GM18909 (cell line): ENCODE measurements at regions not wholly inside any gene's neighbourhood (a gene's known extent, or its start where the extent isn't known, plus 50 kb on each side); places are given as distances from the start of the nearest gene placed in this dataset.

Experiments
- ATAC-seq: cut with Tn5 transposase; IDR thresholded peaks from one replicate; pipeline ENCODE4 v1.9.1; 2021; ENCODE audit warnings: mild to moderate bottlenecking; ENCODE audit not compliant: unreplicated experiment, poor library complexity

DNA sequence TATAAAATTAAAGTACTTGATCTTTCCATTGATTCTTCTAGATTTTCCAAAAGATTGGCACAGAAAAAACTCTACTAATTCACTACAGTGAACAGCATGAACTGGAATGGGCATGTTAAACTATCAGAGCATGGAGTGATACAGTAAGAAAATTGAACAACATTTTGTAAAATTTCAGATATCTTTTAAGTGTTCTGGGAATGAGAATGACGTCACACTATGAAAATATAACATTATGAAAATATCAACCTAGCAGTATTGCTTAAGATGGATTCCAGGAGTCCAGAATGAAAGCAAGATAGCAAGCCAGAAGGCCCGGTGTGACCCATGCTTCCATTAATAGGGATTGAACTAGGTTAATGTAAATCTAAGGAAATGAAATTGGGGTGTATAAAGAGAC is 319.9 kb downstream of the GABRG1 start:
- no peak for ATAC-seq

DNA sequence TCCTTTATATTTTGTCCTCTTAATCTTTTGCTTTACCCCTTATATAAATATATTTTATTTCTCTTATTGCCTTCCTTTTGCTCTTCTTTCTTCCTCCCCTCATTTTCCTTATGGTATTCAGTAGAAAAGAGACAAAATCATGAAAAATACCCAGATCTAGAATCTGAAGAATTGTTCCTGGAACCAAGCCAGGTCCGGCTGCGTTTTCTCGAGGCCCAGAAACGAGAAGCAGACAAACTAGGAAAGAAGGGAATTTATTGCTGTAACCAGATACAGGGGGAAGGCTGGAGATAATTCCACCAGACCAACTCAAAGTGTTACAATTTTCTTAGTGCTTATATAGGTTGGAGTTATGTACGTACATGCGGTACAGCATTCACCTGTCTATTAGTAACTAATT is 328.7 kb downstream of the GABRG1 start:
- ATAC-seq: no peak

DNA sequence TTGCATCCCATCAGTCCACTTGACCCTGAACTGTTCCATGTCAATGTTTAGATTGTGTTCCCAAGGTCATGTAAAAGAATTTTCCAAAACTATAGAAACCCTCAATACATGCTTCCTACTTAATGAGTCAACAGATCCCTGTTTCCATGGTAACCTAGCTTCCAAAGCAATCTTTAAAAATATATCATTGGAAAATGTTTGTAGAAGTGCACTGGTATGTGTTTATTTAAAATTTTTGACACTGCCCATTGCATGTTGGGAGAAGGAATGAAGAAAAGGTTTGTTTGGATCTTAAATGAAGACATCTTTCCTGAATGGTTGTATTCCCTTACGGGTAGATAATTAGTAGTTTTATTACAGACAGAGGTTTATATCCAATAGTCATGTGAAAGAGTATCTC is 345.3 kb downstream of the GABRG1 start:
- no peak for ATAC-seq

DNA sequence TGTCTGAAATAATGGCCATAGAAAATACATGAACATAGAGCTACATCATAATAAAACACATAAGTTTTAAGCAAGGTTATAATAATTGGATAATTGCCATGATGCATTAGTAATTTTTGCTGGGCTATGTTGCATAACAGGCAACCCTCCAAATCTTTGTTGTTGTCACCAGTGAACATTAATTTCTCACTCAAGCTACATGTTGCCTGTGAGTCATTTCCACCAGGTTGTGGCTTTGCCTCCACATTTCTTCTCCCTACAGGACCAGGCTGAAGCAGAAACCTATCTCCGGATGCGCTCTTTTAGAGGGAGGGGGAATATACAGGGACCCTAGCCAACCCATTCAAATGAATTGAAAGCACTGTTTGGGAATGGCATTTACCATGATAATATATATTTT is 347.7 kb downstream of the GABRG1 start:
- ATAC-seq: no peak

DNA sequence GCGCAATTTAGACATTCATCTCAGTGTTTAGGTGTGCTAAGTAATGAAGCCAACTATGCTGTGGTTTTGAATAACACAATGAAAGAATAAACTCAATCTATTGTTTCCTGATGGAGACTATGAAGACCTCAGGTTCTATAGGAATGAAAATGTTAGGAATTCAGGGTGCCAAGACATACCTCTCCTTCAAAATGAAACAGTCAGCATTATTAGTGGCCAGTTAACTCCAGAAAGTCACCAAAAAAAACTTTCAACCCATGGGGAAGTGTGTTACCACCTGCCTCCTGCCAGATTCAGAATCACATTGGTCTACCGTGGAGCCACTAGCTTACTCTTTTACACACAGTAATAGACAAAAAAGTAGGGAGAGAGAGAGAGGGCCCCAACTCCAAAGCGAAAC is 352.9 kb downstream of the GABRG1 start:
- ATAC-seq: no peak

DNA sequence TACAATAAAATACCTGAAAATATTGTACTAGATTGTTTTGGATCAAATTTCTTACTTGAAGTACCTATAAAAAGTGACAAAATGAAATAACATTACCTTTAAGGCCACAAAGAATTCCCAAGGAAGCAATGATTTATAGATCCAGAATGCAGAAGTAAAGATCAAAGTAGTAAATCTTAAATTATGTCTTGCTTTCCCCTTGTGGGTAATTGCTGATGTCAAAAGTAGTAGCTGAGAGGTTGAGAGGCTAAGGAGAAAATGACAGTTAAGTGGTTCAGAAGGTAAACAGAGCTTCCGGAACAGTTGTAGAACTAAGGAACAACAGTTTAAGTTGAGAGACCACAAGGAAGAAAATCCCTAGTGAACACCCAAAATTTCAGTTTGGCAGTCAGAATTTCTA is 358.3 kb downstream of the GABRG1 start:
- ATAC-seq: no peak

DNA sequence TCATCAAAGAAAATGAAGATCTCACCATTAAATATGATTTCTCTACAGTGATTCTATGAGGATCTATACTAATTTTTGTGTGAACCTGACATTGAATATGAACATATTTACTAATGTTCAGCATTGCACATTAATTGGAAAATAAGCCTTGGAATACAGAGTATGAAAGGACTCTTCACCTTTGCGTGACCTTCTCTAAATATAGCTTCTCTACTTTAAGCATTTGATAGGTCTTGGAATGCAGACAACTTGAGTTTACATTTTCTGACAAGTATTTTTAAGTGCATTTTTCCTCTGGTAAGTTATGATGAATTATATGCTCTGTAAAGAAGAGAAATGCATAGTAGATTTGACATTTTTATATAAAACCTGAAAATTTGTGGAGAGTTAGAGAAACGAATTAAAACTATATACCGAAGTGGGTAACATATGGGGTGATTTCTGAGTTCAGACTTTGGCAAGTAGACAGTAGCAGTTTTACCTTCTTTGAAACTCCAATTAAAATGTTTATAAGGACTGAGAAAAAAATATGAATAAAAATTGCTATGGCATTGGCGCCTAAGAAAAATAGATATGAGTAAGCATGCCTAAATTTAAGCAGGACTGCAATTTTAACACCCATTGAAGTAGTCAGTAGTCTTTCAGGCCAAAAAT is 371.9 kb downstream of the GABRG1 start:
- no peak for ATAC-seq

DNA sequence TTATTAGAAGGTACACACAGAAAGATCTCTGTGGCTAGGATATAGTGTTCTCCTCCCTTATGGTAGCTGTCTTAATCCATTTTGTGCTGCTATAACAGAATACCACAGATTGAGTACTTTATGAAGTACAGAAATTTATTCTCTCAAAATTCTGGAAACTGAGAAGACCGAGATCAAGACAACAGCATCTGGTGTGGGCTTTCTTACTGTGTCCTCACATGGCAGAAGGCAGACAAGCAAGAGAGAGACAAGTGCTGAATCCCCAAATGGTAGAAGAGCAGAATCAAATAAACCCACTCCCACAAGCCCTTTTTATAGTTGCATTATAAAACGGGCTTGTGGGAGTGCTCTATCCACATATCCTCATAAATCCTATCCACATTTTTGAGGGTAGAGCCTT is 373.1 kb downstream of the GABRG1 start:
- ATAC-seq: no peak

DNA sequence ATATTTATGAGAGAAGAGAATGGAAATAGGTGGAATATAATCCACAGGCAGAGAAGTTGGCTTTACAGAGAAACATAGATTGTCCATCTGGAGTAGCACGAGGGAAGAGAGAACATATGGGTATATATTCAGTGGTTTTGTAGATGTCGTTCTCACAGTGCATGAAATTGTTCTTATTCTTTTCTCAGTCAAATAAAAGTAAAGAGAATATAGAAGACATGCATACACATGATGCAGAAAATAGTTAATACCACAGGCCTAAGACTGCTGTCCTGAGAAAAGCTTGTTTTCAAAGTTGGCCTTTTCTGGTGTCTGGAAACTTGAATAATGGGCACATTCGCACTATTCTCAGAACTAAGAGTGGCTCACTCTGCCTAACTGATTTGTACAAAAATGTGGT is 378.1 kb downstream of the GABRG1 start:
- no peak for ATAC-seq

DNA sequence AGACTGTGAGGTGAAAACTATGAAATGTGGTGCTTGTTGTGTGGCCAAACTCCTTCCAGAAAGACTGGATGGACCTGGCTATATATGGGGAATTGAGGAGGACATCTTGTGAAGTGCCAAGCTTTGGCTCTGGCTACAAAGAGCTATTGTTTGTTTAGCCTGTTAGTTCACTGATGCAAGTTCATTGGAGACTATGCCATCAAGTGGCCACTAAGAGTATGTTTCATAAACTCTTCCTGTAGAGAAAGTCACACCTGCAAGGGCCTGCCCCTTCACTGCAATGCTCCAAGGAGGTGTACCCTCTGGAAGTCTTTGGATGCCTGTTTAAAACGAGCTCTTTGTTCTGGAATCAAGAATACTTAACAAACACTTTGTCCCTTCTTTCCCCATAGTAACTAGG is 382.0 kb downstream of the GABRG1 start:
- ATAC-seq: no peak

DNA sequence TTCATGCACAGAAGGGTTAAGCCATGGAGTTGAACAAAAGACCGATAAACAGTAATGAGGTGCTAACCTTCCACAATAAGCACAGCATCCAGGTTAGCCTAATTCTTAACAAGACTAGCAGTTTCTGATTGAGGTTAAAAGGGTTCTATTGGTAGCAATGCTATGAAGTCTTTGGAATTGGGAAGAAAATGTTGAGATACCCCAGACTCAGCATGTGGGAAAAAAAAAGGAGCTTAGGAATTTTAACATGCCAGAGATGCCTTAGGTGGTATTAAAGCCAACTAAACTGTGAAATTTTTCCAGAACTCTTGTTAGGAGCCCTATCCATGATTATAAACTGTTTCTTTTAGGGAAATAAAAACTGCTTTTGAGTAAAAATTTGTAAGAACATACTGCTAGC is 391.7 kb downstream of the GABRG1 start:
- no peak for ATAC-seq

DNA sequence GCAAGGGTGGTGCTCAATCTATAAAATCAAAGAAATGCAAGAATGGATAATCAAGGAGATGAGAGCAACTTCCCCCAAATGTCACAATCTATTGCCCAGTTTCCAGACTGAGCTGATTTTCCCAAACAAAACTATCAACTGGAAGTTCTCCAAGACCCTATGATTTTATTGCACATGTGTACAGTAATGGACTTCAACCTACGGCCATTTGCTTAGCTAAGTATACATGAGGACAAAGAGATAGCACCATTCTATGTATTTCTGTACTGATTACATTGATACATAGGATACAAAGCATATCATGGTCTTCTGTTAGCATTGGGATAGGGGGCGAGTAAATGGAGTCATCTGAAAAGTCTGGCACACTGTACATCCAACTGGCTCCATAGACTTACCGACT is 407.8 kb downstream of the GABRG1 start:
- ATAC-seq: no peak

DNA sequence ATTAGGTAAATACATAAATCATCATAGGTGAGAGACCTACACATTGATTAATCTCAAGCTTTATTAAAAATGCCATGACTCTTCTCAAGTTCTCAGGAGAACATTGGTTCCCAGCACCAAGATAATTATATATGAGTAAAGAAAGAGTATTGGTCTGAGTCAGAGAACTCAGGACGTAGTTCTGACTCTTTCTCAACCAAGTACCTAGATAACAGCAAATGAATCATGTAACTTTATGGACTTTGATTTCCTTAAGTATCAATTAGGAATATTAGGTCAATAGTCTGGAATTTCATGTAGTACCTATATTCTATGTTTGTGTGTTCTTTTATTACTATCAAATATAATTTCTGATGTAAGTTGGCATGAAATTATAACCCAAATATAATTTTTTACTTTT is 409.9 kb downstream of the GABRG1 start:
- ATAC-seq: no peak

DNA sequence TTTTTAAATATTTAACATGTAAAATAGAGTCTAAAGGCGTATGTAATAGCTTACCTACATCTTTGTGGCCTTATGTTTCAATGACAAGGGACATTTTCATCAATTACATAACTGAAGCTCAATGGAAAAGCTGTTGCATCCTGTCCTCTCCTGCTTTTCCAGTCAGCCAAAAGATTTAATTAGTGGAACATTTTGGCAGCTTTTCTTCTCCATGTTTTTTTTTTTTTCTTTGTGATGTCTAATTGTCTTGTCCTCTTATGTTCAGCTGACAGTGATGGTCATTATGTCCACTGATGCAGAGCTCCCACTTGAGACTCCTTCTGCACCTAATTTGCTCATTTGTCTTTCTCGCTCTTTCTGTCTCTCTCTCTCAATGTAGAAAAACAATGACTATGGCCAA is 422.2 kb downstream of the GABRG1 start:
- no peak for ATAC-seq

DNA sequence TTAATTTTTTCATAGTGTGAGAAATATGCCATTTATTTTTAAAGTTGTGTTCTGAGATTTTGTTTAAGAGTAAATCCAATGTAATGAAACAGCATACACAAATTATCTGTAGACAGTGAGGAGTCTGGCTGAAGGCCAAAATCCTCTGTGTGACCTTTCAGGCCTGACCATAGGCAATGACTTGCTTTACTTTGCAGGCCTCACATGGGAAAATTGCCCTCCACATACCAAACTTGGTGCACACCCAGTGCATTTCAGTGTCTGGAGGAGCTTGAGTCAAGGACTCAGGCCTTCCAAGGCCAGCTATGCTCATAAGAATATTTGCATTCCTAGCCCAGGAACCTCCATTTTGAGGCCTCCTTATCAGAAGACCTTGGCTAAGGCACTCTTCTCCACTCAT is 430.1 kb downstream of the GABRG1 start:
- no peak for ATAC-seq

DNA sequence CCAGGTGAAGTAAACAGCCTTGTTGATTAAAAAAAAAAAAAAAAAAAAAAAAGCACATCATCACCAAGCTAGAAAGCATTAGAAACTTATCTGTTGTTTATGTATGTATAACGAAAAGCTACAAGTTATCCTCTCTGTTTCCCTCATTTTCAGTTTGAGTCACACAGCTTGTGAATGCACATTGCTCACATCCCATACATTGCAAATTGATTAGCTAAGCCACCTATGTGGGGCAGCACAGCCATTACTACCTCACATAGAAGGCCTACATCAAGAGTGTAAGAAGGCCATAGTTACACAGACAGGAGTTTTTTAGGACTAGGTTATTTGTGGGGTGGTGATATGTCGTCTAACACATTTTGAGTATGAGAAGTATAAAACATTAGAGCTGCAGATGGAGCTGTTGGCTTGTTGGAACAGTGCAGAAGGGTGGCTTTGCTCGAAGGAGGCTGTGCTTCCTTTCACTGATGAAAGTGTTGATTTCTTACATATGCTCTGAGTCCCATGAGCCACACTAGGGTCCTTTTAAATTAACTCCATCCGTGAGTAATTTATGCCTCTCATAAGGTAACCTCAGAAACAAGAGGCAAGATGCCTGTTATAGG is 431.6 kb downstream of the GABRG1 start:
- ATAC-seq: no peak

DNA sequence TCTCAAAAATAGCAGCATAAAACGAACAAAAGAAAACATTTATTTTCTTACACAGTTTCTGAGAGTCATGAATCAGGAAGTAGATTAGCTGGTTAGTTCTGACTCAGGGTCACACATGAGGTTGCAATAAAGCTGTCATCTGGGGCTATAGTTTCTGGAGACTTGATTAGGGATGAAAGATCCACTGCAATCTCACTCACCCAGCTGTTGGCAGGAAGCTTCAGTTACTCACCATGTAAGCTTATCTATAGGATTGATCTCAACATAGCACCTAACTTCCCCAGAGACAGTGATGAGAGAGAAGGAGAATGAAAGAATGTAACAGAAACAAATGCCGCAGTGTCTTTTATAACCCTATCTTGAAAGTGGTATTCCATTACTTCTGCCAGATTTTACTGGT is 435.5 kb downstream of the GABRG1 start:
- ATAC-seq: no peak

DNA sequence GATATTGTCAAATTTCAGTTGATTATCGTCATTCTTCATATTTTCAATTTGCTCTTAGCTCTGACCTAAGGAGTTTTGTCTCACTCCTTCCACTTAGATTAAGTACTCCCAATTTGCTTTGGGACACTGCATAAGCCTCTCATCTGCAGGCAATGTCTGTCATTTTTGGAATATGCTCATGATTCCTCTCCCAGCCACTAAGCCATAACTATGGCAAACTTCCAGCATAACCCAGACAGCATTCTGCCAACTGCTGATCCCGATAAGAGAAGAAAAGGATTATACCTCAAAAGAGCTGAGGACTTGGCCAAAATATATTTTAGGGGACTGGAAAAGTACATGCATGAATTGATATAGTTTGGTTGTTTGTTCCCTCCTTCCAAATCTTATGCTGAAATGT is 444.4 kb downstream of the GABRG1 start:
- ATAC-seq: no peak

DNA sequence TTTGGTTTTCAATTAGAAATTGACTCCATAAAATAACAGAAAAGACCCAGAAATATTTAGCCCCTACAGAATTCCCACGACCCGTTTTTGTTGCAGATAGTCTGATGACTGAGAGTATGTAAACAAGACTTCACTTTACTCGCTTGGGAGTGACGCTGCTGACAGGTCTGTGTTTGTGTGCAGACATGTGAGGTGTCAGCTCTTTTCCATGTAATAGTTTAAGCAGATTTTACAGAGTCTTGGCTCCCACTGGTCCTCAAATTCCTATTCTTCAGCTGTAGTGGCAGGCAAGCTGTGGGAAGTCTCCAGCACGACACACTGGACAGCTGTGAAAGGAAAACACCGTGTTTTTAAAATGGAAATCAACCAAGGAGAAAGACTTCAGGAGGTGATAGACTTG is 455.7 kb downstream of the GABRG1 start:
- ATAC-seq: no peak

DNA sequence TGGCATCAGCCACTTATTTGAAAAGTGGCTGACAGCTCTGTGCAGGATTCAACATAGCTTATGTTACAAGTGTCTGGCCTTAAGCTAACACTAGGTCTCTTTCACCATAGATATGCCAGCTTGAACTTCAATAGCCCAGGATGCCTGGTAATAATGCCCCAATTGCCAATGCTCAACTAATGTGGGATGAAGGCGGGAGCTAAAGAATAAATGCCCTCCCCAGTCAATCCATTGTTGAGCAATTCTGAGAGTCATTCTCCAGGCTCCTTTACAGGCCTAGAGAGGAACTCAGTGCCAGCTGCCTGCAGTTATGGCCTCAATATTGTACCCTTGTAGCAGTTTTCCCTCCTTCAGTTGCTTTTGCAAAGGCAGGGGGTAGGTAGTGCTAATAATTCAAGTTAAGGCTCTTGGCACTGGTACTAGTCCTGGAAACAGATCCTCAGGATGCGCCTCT is 460.2 kb downstream of the GABRG1 start:
- no peak for ATAC-seq

DNA sequence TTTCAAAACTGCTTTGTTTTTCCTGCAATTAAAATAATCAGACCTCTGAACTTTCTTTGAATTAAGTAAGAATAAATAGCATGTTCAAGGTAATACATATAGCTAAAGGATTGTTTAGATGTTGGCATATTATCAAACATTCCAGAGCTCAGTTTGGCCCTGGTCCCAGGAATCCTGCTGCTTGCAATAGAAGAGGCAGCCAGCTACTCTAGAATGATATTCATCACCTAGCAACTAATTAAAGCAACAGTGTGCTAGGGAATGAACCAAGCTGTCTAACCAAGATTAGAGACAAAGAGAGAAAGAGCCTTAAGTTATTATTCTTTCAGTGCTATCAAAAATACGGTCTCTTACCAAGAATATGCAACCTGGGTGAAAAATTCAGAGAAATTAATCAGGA is 460.9 kb downstream of the GABRG1 start:
- no peak for ATAC-seq

DNA sequence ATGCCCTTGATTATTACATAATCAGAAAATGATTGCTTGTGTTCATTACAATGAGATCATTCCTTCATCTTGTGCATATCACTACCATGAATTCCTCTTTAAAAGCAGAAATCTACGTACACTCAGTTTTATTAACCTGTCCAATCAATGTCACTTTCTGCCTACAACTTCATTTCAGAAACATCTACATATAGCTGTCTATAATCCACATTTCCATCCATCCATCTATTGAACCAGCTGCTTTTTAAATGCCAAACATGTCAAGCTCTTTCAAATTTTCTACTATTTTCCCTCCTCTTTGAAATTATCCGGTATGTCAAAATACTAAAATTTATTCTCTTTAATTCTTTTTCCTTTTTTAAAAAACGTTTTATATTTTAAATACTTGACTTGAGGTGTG is 462.0 kb downstream of the GABRG1 start:
- ATAC-seq: no peak

DNA sequence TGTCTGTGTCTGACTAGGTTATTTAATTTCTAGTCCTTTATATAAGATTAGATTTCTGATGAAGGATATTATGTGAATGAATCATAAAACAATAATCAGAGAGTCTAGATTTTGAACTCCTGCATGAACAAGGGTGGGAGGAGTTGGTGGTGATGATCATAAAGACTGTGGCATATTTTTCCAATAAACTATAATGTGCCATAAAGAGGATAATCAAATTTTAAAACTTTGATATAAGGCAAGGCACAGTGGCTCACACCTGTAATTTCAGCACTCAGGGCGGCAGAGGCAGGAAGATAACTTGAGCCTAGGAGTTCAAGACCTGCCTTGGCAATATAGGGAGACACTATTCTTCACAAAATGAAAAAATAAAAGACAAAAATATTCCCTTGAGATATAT is 473.3 kb downstream of the GABRG1 start:
- no peak for ATAC-seq
